ENCODE measurements at regions not wholly inside any gene's neighbourhood (a gene's known extent, or its start where the extent isn't known, plus 50 kb on each side); places are given as distances from the start of the nearest gene placed in this dataset.

- ATAC-seq = no peak
- Mint-ChIP-seq H3K9me3 (peaks cover 0 to 4% of the 10 kb centered on the region in 2 donors), H3K27ac (no peak overlapping the region), H3K36me3 (no peaks in the 10 kb centered on the region)
- DNase-seq (ENCODE audit: low spot score in 2 of 2) = no peak
These were observed 84.4 kb upstream of the NUDT12 start for GRCh38 chr5:103646698-103647614.

- Mint-ChIP-seq H3K9me3 (peaks cover 0 to 4% of the 10 kb centered on the region in 2 donors), H3K36me3 (no peaks in the 10 kb centered on the region), H3K27ac (no peak overlapping the region)
- ATAC-seq = no peak
- no peak for DNase-seq (ENCODE audit: low spot score in 2 of 2)
These were observed 83.2 kb upstream of the NUDT12 start for GRCh38 chr5:103645816-103646215.

- Mint-ChIP-seq H3K27ac (no peak overlapping the region), H3K36me3 (no peaks in the 10 kb centered on the region), H3K9me3 (no peaks in the 10 kb centered on the region)
- no peak for ATAC-seq
- DNase-seq (ENCODE audit: low spot score in 2 of 2) = no peak
These were observed 76.4 kb upstream of the NUDT12 start for GRCh38 chr5:103638979-103639378.

GRCh38 chr5:103624675-103625074 is 62.1 kb upstream of the NUDT12 start:
- Mint-ChIP-seq H3K36me3 (no peaks in the 10 kb centered on the region), H3K9me3 (no peaks in the 10 kb centered on the region), H3K27ac (no peak overlapping the region)
- DNase-seq (ENCODE audit: low spot score in 2 of 2) (no peak), ATAC-seq (no peak)

- Mint-ChIP-seq H3K9me3 (no peaks in the 10 kb centered on the region), H3K27ac (no peak overlapping the region), H3K36me3 (no peaks in the 10 kb centered on the region)
- DNase-seq (ENCODE audit: low spot score in 2 of 2) = no peak
- no peak for ATAC-seq
These were observed 61.5 kb upstream of the NUDT12 start for GRCh38 chr5:103624035-103624480.

GRCh38 chr5:103623425-103623824 is 60.8 kb upstream of the NUDT12 start:
- Mint-ChIP-seq H3K27ac (no peak overlapping the region), H3K36me3 (no peaks in the 10 kb centered on the region), H3K9me3 (no peaks in the 10 kb centered on the region)
- DNase-seq (ENCODE audit: low spot score in 2 of 2) = no peak
- ATAC-seq = no peak

- no peaks in the 10 kb centered on the region for H3K36me3 Mint-ChIP-seq
- ATAC-seq (no peak), DNase-seq (ENCODE audit: low spot score in 2 of 2) (no peak)
- no peak overlapping the region for H3K27ac Mint-ChIP-seq
- H3K9me3 Mint-ChIP-seq = no peaks in the 10 kb centered on the region
These were observed 59.0 kb upstream of the NUDT12 start for GRCh38 chr5:103621548-103621930.

- Mint-ChIP-seq H3K36me3 (no peaks in the 10 kb centered on the region), H3K9me3 (no peaks in the 10 kb centered on the region), H3K27ac (no peak overlapping the region)
- no peak for DNase-seq (ENCODE audit: low spot score in 2 of 2)
- ATAC-seq = no peak
These were observed 58.4 kb upstream of the NUDT12 start for GRCh38 chr5:103620851-103621547.

- no peaks in the 10 kb centered on the region for H3K9me3 Mint-ChIP-seq
- no peak for DNase-seq (ENCODE audit: low spot score in 2 of 2)
These were observed 55.3 kb upstream of the NUDT12 start for GRCh38 chr5:103617913-103618312.

GRCh38 chr5:103617090-103617489 is 54.5 kb upstream of the NUDT12 start:
- ATAC-seq (no peak), DNase-seq (ENCODE audit: low spot score in 2 of 2) (no peak)
- Mint-ChIP-seq H3K36me3 (no peaks in the 10 kb centered on the region), H3K27ac (no peak overlapping the region), H3K9me3 (no peaks in the 10 kb centered on the region)

More at GRCh38 chr5:103617913-103618312, 55.3 kb upstream of the NUDT12 start:
- no peak overlapping the region for H3K27ac Mint-ChIP-seq
- no peaks in the 10 kb centered on the region for H3K36me3 Mint-ChIP-seq
- no peak for ATAC-seq

GRCh38 chr5:103612545-103612944 is 50.0 kb upstream of the NUDT12 start:
- no peaks in the 10 kb centered on the region for H3K36me3 Mint-ChIP-seq
- DNase-seq (ENCODE audit: low spot score in 2 of 2) (no peak), ATAC-seq (no peak)
- H3K9me3 Mint-ChIP-seq = no peaks in the 10 kb centered on the region
- no peak overlapping the region for H3K27ac Mint-ChIP-seq

All from activated naive CD4-positive, alpha-beta T cell treated with anti-CD3 and anti-CD28 coated beads, Interleukin-2, amount 50 U/mL, for 72 hours (primary cell).